DMS53 (cell line): ENCODE measurements at regions not wholly inside any gene's neighbourhood (a gene's known extent, or its start where the extent isn't known, plus 50 kb on each side); places are given as distances from the start of the nearest gene placed in this dataset.
"Not testable (repeated sequence)": the region's sequence is repeated elsewhere in the genome, so short reads cannot be mapped to it uniquely, and the experiment has no call there.

Experiments
- DNase-seq: peaks from one replicate; lab custom pipeline; 2025; lab: John Stamatoyannopoulos, UW

GRCh38 chr20:29296256-29297230 lies 1960.9 kb upstream of the DEFB115 start:
- DNase-seq, result no peak

- no peak for DNase-seq
Observed at GRCh38 chr20:29297411-29298270, 1959.8 kb upstream of the DEFB115 start.

- DNase-seq, result no peak
Observed at GRCh38 chr20:29298271-29298590, 1959.2 kb upstream of the DEFB115 start.

- DNase-seq, result no peak
Observed at GRCh38 chr20:29298759-29299613, 1958.5 kb upstream of the DEFB115 start.

GRCh38 chr20:29299811-29300578 lies 1957.5 kb upstream of the DEFB115 start:
- no peak for DNase-seq

- DNase-seq, result no peak
Observed at GRCh38 chr20:29300579-29301551, 1956.6 kb upstream of the DEFB115 start.

GRCh38 chr20:29301624-29302259 lies 1955.7 kb upstream of the DEFB115 start:
- no peak for DNase-seq

- no peak for DNase-seq
Observed at GRCh38 chr20:29302979-29303644, 1954.4 kb upstream of the DEFB115 start.

- no peak for DNase-seq
Observed at GRCh38 chr20:29306390-29307072, 1950.9 kb upstream of the DEFB115 start.

GRCh38 chr20:29307484-29307883 lies 1950.0 kb upstream of the DEFB115 start:
- not testable (repeated sequence) for DNase-seq

- DNase-seq, result not testable (repeated sequence)
Observed at GRCh38 chr20:29308956-29309355, 1948.5 kb upstream of the DEFB115 start.

- not testable (repeated sequence) for DNase-seq
Observed at GRCh38 chr20:29309481-29309880, 1948.0 kb upstream of the DEFB115 start.

- DNase-seq, result not testable (repeated sequence)
Observed at GRCh38 chr20:29311046-29311445, 1946.4 kb upstream of the DEFB115 start.

- not testable (repeated sequence) for DNase-seq
Observed at GRCh38 chr20:29312679-29313078, 1944.8 kb upstream of the DEFB115 start.

- DNase-seq, result no peak
Observed at GRCh38 chr20:29313481-29313880, 1944.0 kb upstream of the DEFB115 start.

- no peak for DNase-seq
Observed at GRCh38 chr20:29314294-29314693, 1943.2 kb upstream of the DEFB115 start.

GRCh38 chr20:29318871-29319461 lies 1938.5 kb upstream of the DEFB115 start:
- no peak for DNase-seq

GRCh38 chr20:29319725-29320124 lies 1937.7 kb upstream of the DEFB115 start:
- no peak for DNase-seq
